GM21390 (cell line): ENCODE measurements at regions not wholly inside any gene's neighbourhood (a gene's known extent, or its start where the extent isn't known, plus 50 kb on each side); places are given as distances from the start of the nearest gene placed in this dataset.

Experiments used
- ATAC-seq: cut with Tn5 transposase; IDR thresholded peaks from one replicate; pipeline ENCODE4 v1.9.1; 2021; ENCODE audit not compliant: unreplicated experiment

GRCh38 chrY:7465185-7465621 lies 553.7 kb upstream of the AMELY start:
- ATAC-seq: no peak

- no peak for ATAC-seq
Observed at GRCh38 chrY:7464742-7465141, 553.2 kb upstream of the AMELY start.

- no peak for ATAC-seq
Observed at GRCh38 chrY:7463711-7464110, 552.2 kb upstream of the AMELY start.

GRCh38 chrY:7463196-7463595 lies 551.6 kb upstream of the AMELY start:
- no peak for ATAC-seq

- no peak for ATAC-seq
Observed at GRCh38 chrY:7462657-7463056, 551.1 kb upstream of the AMELY start.

GRCh38 chrY:7461873-7462525 lies 550.4 kb upstream of the AMELY start:
- ATAC-seq: no peak

- no peak for ATAC-seq
Observed at GRCh38 chrY:7459802-7460201, 548.2 kb upstream of the AMELY start.

- no peak for ATAC-seq
Observed at GRCh38 chrY:7458301-7459078, 546.9 kb upstream of the AMELY start.

- no peak for ATAC-seq
Observed at GRCh38 chrY:7457286-7458015, 545.9 kb upstream of the AMELY start.

- ATAC-seq: no peak
Observed at GRCh38 chrY:7455626-7456025, 544.1 kb upstream of the AMELY start.

GRCh38 chrY:7453336-7453735 lies 541.8 kb upstream of the AMELY start:
- ATAC-seq: peak; percentile 90

- no peak for ATAC-seq
Observed at GRCh38 chrY:7452246-7452645, 540.7 kb upstream of the AMELY start.

GRCh38 chrY:7449860-7450259 lies 538.3 kb upstream of the AMELY start:
- ATAC-seq: no peak

GRCh38 chrY:7448687-7449086 lies 537.1 kb upstream of the AMELY start:
- ATAC-seq: no peak

- ATAC-seq: no peak
Observed at GRCh38 chrY:7447881-7448516, 536.4 kb upstream of the AMELY start.

- ATAC-seq: no peak
Observed at GRCh38 chrY:7444141-7444540, 532.6 kb upstream of the AMELY start.

- no peak for ATAC-seq
Observed at GRCh38 chrY:7440796-7441530, 529.4 kb upstream of the AMELY start.

GRCh38 chrY:7437086-7437485 lies 525.5 kb upstream of the AMELY start:
- ATAC-seq: no peak

- no peak for ATAC-seq
Observed at GRCh38 chrY:7433817-7434809, 522.6 kb upstream of the AMELY start.

- no peak for ATAC-seq
Observed at GRCh38 chrY:7419165-7419564, 507.6 kb upstream of the AMELY start.
